CD4-positive, alpha-beta T cell treated with Interleukin-2 at 100 ng/mL for 4 hours (primary cell): ENCODE measurements at regions not wholly inside any gene's neighbourhood (a gene's known extent, or its start where the extent isn't known, plus 50 kb on each side); places are given as distances from the start of the nearest gene placed in this dataset.
"Not testable (repeated sequence)": the region's sequence is repeated elsewhere in the genome, so short reads cannot be mapped to it uniquely, and the experiment has no call there.

Experiments
- DNase-seq: peaks from one replicate; pipeline ENCODE4 v3.0.0-alpha.2; 2020; ENCODE audit warnings: low spot score

GRCh38 chr20:51185861-51186260 is 163.0 kb upstream of the KCNG1 start:
- DNase-seq: no peak

GRCh38 chr20:51185277-51185676 is 162.4 kb upstream of the KCNG1 start:
- no peak for DNase-seq

GRCh38 chr20:51184289-51184688 is 161.4 kb upstream of the KCNG1 start:
- no peak for DNase-seq

- DNase-seq: no peak
These were observed 160.5 kb upstream of the KCNG1 start for GRCh38 chr20:51183451-51183850.

GRCh38 chr20:51182571-51182970 is 159.7 kb upstream of the KCNG1 start:
- DNase-seq: no peak

GRCh38 chr20:51178153-51178552 is 155.2 kb upstream of the KCNG1 start:
- no peak for DNase-seq

- DNase-seq: no peak
These were observed 154.0 kb upstream of the KCNG1 start for GRCh38 chr20:51176876-51177275.

- no peak for DNase-seq
These were observed 153.5 kb upstream of the KCNG1 start for GRCh38 chr20:51176446-51176845.

- no peak for DNase-seq
These were observed 152.8 kb upstream of the KCNG1 start for GRCh38 chr20:51175724-51176123.

- no peak for DNase-seq
These were observed 152.2 kb upstream of the KCNG1 start for GRCh38 chr20:51175156-51175555.

- no peak for DNase-seq
These were observed 151.6 kb upstream of the KCNG1 start for GRCh38 chr20:51174536-51174935.

- no peak for DNase-seq
These were observed 149.9 kb upstream of the KCNG1 start for GRCh38 chr20:51172558-51173428.

- no peak for DNase-seq
These were observed 148.2 kb upstream of the KCNG1 start for GRCh38 chr20:51171141-51171540.

- DNase-seq: no peak
These were observed 146.9 kb upstream of the KCNG1 start for GRCh38 chr20:51169813-51170212.

GRCh38 chr20:51167911-51168310 is 145.0 kb upstream of the KCNG1 start:
- DNase-seq: not testable (repeated sequence)

- DNase-seq: no peak
These were observed 143.6 kb upstream of the KCNG1 start for GRCh38 chr20:51166489-51166888.

- no peak for DNase-seq
These were observed 142.2 kb upstream of the KCNG1 start for GRCh38 chr20:51165131-51165530.

- DNase-seq: no peak
These were observed 141.8 kb upstream of the KCNG1 start for GRCh38 chr20:51164731-51165130.

GRCh38 chr20:51163996-51164600 is 141.2 kb upstream of the KCNG1 start:
- DNase-seq: no peak

- no peak for DNase-seq
These were observed 139.1 kb upstream of the KCNG1 start for GRCh38 chr20:51162015-51162414.

GRCh38 chr20:51160821-51161220 is 137.9 kb upstream of the KCNG1 start:
- DNase-seq: no peak

- DNase-seq: no peak
These were observed 137.1 kb upstream of the KCNG1 start for GRCh38 chr20:51159981-51160380.

GRCh38 chr20:51159303-51159702 is 136.4 kb upstream of the KCNG1 start:
- DNase-seq: no peak

- DNase-seq: no peak
These were observed 135.3 kb upstream of the KCNG1 start for GRCh38 chr20:51158226-51158625.
